Heart left ventricle (tissue), 16 donors: ENCODE measurements at regions not wholly inside any gene's neighbourhood (a gene's known extent, or its start where the extent isn't known, plus 50 kb on each side); places are given as distances from the start of the nearest gene placed in this dataset.
A peak's percentile ranks its signal among the peaks of the same experiment; 100 is the strongest.

Experiments used
- ATAC-seq, 4 donors: fragments of 200-7000 bp; cut with Tn5 transposase; one replicate each; pipeline ENCODE4 v1.9.1; 2020 to 2022; ENCODE audit warnings: moderate library complexity in 4 of 4, mild to moderate bottlenecking in 3 of 4, moderate number of reproducible peaks in 1 of 4
- DNase-seq, 5 donors: peaks; one replicate each; pipeline ENCODE4 v3.0.0-alpha.2; 2020
- H3K27ac ChIP-seq, 12 donors: fragments of 200-600 bp; sonication (generic) in 4 of 12; one replicate each; pipeline versions ENCODE4 v1.5.0 to v1.8.0; 2016 to 2022; ENCODE audit warnings: mild to moderate bottlenecking in 2 of 12
- H3K27me3 ChIP-seq, 9 donors: fragments of 200-600 bp; sonication (generic) in 2 of 9; one replicate each; pipeline versions ENCODE4 v1.5.1 to v1.8.0; 2016 to 2022; ENCODE audit warnings: mild to moderate bottlenecking in 3 of 9
- H3K36me3 ChIP-seq, 9 donors: fragments of 200-600 bp; sonication (generic) in 2 of 9; one replicate each; pipeline versions ENCODE4 v1.5.0 to v1.8.0; 2018 to 2022; ENCODE audit warnings: mild to moderate bottlenecking in 2 of 9
- H3K4me1 ChIP-seq, 12 donors: fragments of 200-600 bp; sonication (generic) in 4 of 12; one replicate each; pipeline versions ENCODE4 v1.5.0 to v1.8.0; 2016 to 2022; ENCODE audit warnings: mild to moderate bottlenecking in 3 of 12
- H3K4me3 ChIP-seq, 12 donors: fragments of 200-600 bp; sonication (generic) in 4 of 12; one replicate each; pipeline versions ENCODE4 v1.5.0 to v1.8.0; 2017 to 2022; ENCODE audit warnings: mild to moderate bottlenecking in 9 of 12, moderate library complexity in 4 of 12
- H3K9me3 ChIP-seq, 12 donors: fragments of 200-600 bp; sonication (generic) in 4 of 12; one replicate each; pipeline versions ENCODE4 v1.5.0 to v1.8.0; 2016 to 2022; ENCODE audit warnings: mild to moderate bottlenecking in 1 of 12
- POLR2A ChIP-seq, 2 donors: fragments of 450-650 bp; IDR thresholded peaks; one replicate each; pipeline ENCODE4 v1.6.1; 2017; ENCODE audit warnings: antibody characterized with exemption in 2 of 2, mild to moderate bottlenecking in 2 of 2, moderate library complexity in 2 of 2
- WGBS, 4 donors: extraction: QIAGEN DNeasy Blood & Tissue Kit in 2 of 4; methylation state at CpG; one replicate each; pipeline versions ENCODE4 v1.1.5 to v1.1.7; 2013 to 2018; 5-methylcytosine and 5-hydroxymethylcytosine counted together
- intact Hi-C, 10 donors: fragments of 100-400 bp; cut with DNase I; formaldehyde crosslinking; loops; one replicate each; pipeline versions ENCODE4 v1.11.1 to v1.14.2; 2022
- TF ChIP-seq, protein P1 (sequence below), 12 donors: fragments of 200-600 bp; sonication (generic) in 4 of 12; IDR thresholded peaks; one replicate each; pipeline versions ENCODE4 v1.5.0 to v1.8.0; 2018 to 2022; ENCODE audit warnings: antibody characterized with exemption in 12 of 12, mild to moderate bottlenecking in 5 of 12
- donor health status: ischemic (EF 13 %, LVEDD 7.1; RV severe dilation, severe dysfunction).
- donor health status: healthy with polysubstance abuse.
- donor health status: DM: no; HTN: yes; CAD: no.
- donor health status: DM: no; HTN: no; CAD: no.
- donor health status: ischemic (EF 25% LVEDD 6.9; RV normal size, moderate dysfunction).
- donor health status: ischemic (EF 25% LVEDD 5.7; RV mildly dilated, moderate dysfunction).
- donor health status: healthy.
- donor health status: DM: yes; HTN: yes; CAD: no.
- donor health status: ischemic (EF 35%, LVEDD 5.7; RV mildly dilated, moderate dysfunction).
- donor health status: nonischemic (EF 11% LVEDD 7.7; RV severe dilation, severe dysfunction).
- donor health status: DM: yes; HTN: yes; CAD: no.
- donor health status: PGD.
- donor health status: ischemic (EF 29% LVEDD 5.4; RV normal size, mild dysfunction).
- donor health status: nonischemic (EF 23%, LVEDD 6.1; RV moderate dilation, normal function).

DNA sequence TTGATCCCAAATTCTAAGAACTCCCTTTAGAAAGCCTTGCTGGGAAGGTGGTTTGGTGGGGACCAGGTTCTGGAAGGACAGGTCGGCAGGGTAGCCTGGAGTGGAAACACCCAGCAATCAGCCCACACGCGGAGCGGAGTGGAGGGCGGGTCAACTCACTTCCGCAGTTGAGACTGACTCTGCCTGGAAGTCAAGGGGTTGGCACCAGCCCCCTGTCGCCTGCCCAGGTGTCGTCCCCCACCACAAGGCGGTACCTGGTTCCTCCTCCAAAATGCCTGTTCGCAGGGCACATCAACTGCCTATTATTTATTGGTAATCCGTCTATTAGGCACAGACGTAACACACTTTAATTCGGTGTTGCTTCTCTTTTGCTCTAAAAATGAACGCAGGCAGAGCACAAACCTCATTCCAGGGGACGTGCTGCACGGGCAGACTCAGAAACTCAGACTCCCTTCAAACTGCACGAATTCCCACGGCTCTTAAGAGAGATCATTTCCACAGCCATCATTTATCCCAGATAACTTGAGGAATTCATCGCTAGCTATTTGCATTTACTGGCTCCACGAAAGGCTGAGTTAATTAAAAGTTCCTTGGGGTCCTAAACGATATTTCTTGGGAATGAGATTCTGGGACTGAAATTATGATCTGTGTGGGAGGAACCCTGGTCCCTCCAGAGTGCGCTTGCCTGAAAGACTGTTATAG, 248.2 kb upstream of the PPP2R2D start:
- WGBS, 4 donors: 52 to 56% (median 54%) methylated on average over 22 of the region's 22 CpGs
- H3K4me3 ChIP-seq: no peak overlapping the region
- H3K4me1 ChIP-seq: no peaks in the 10 kb centered on the region
- H3K27ac ChIP-seq: no peak overlapping the region
- H3K36me3 ChIP-seq: no peaks in the 10 kb centered on the region
- intact Hi-C loops: no loop called here
- no peak for ATAC-seq
- TF ChIP-seq, protein P1, sequence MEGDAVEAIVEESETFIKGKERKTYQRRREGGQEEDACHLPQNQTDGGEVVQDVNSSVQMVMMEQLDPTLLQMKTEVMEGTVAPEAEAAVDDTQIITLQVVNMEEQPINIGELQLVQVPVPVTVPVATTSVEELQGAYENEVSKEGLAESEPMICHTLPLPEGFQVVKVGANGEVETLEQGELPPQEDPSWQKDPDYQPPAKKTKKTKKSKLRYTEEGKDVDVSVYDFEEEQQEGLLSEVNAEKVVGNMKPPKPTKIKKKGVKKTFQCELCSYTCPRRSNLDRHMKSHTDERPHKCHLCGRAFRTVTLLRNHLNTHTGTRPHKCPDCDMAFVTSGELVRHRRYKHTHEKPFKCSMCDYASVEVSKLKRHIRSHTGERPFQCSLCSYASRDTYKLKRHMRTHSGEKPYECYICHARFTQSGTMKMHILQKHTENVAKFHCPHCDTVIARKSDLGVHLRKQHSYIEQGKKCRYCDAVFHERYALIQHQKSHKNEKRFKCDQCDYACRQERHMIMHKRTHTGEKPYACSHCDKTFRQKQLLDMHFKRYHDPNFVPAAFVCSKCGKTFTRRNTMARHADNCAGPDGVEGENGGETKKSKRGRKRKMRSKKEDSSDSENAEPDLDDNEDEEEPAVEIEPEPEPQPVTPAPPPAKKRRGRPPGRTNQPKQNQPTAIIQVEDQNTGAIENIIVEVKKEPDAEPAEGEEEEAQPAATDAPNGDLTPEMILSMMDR (IDR thresholded peaks at IDR 0.05): no peak
- no peak for TF ChIP-seq POLR2A (IDR thresholded peaks at IDR 0.05)
- no peak for DNase-seq
- H3K27me3 ChIP-seq: peaks cover 0 to 60% (median 8%) of the 10 kb centered on the region in 9 donors
- no peaks in the 10 kb centered on the region for H3K9me3 ChIP-seq

DNA sequence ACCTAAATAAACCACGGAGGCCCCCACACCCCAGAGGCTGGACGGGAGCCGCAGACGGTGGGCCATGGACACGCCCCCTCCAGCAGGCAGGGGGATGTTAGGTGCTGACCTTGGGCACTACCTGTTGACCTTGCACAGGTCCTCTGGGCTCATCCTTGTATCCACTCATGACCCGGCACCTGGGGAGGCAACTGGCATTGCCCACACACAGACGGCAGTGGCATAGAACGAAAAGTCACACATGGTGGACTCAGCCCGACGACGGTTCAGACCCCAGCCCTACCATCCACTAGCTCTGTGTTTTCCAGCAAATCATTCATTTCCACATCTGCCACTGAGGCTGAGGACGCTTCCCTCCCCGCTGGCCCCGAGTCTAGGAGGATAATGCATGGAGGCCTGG, 247.7 kb upstream of the PPP2R2D start:
- no peaks in the 10 kb centered on the region for H3K36me3 ChIP-seq
- peaks cover 0 to 60% (median 8%) of the 10 kb centered on the region in 9 donors for H3K27me3 ChIP-seq
- ATAC-seq: no peak
- no peak overlapping the region for H3K4me3 ChIP-seq
- no peak for DNase-seq
- H3K27ac ChIP-seq: no peak overlapping the region
- TF ChIP-seq, protein P1 (IDR thresholded peaks at IDR 0.05): no peak
- no peak for TF ChIP-seq POLR2A (IDR thresholded peaks at IDR 0.05)
- no peaks in the 10 kb centered on the region for H3K4me1 ChIP-seq
- 83 to 89% (median 86%) methylated on average over 14 of the region's 14 CpGs for WGBS, 4 donors
- intact Hi-C loops: no loop called here
- no peaks in the 10 kb centered on the region for H3K9me3 ChIP-seq

DNA sequence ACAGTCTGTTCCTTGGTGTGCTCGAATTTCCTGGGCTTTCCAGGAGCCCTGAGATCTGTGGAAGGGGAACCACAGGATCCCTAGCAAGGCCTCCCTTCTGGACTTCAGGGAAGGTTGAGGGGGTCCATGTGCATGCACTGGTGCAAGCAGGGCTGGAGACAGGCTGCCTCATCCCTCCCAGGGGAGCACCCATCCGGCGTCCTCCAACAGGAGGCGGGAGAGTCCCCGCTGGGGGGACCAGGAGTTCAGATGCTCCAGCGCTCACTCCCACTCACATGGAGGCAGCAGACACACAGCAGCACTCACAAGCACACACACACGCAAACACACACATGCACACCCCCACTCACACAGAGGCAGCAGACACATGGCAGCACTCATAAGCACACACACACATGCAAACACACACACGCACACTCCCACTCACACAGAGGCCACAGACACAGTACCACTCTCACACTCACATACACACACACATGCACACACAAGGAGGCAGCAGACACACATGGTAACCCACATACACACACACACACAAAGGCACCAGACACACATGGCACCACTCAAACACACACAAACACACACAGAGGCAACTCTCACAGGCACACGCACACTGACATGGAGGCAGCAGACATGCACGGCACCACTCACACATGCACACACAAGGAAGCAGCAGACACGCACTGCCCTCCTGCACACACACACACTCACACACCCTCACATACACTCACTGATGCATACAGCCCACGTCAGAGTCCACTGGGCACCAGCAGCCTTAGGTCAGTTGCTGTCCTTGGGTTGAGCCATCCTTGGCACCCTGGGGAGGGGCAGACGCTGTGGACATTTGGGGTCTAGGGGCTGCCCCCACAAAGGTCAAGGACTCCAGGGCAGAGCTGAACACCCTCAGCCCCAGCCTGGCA, 247.0 kb upstream of the PPP2R2D start:
- WGBS, 4 donors: 78 to 83% (median 81%) methylated on average over 10 to 13 of the region's 13 CpGs
- peaks cover 0 to 60% (median 8%) of the 10 kb centered on the region in 9 donors for H3K27me3 ChIP-seq
- TF ChIP-seq, protein P1 (IDR thresholded peaks at IDR 0.05): no peak
- no peak for TF ChIP-seq POLR2A (IDR thresholded peaks at IDR 0.05)

DNA sequence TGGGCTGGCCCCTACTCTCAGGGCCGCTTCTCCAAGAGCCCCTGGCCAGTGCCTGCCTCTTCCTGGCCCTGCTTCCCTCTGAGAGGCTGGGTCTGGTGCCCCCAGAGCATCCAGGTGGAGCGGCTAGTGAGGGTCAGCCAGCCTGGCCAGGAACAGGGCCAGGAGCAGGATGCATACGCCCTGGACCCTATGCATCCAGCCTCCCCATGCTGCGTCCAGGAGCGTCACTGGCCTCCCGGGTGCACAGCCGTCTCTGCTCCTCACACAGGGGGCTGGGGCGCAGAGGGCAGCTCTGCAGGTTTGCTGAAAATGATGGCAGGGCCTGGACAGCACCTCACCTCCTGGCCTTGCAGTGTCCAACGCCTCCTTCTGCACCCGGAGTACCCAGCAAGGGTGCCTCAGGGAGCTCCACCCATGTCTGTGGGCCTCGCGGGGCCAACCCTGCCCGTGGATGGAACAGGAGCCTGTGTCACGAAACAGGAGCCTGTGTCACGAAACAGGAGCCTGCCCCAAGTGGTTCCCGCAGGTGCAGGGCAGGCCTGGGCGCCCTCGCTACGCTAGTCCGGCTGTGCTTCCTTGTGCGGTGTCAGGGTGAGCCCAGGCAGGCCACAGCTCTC, 246.2 kb upstream of the PPP2R2D start:
- Histone ChIP-seq H3K27ac (no peak overlapping the region), H3K36me3 (no peaks in the 10 kb centered on the region), H3K9me3 (no peaks in the 10 kb centered on the region), H3K27me3 (peaks cover 0 to 54% (median 8%) of the 10 kb centered on the region in 9 donors), H3K4me1 (no peaks in the 10 kb centered on the region), H3K4me3 (no peak overlapping the region)
- DNase-seq (peak in 1 of 5 donors; percentile 11), ATAC-seq (no peak)
- intact Hi-C loops: no loop called here
- TF ChIP-seq, protein P1 (IDR thresholded peaks at IDR 0.05): no peak
- TF ChIP-seq POLR2A (IDR thresholded peaks at IDR 0.05): no peak
- WGBS, 4 donors: 72 to 85% (median 80%) methylated on average over 19 to 21 of the region's 21 CpGs

More for the DNA sequence above, 247.0 kb upstream of the PPP2R2D start:
- no peak for DNase-seq
- intact Hi-C loops: no loop called here
- no peaks in the 10 kb centered on the region for H3K36me3 ChIP-seq
- no peak overlapping the region for H3K4me3 ChIP-seq
- no peak overlapping the region for H3K27ac ChIP-seq
- ATAC-seq: no peak
- H3K9me3 ChIP-seq: no peaks in the 10 kb centered on the region
- H3K4me1 ChIP-seq: no peaks in the 10 kb centered on the region
